H54 (cell line): ENCODE measurements at regions not wholly inside any gene's neighbourhood (a gene's known extent, or its start where the extent isn't known, plus 50 kb on each side); places are given as distances from the start of the nearest gene placed in this dataset.

Source experiments
- DNase-seq: peaks from one replicate; pipeline ENCODE4 v3.0.0; 2011; ENCODE audit warnings: low spot score, mixed read lengths; ENCODE audit not compliant: insufficient read length
- FAIRE-seq: peaks from 3 replicates; lab custom pipeline; 2011; peaks lifted over from hg19 to GRCh38; lab: Jason Lieb, UNC
- POLR2A ChIP-seq: IDR thresholded peaks from 2 replicates; pipeline ENCODE4 v1.6.1; 2011; ENCODE audit warnings: low read depth, mild to moderate bottlenecking, low read length

GRCh38 chr12:24072302-24072701, 122.8 kb upstream of the SOX5 start:
- TF ChIP-seq POLR2A = no peak
- no peak for FAIRE-seq
- no peak for DNase-seq

GRCh38 chr12:24071842-24072241, 122.4 kb upstream of the SOX5 start:
- FAIRE-seq = no peak
- TF ChIP-seq POLR2A = no peak
- DNase-seq = no peak

- DNase-seq (no peak), FAIRE-seq (no peak)
- TF ChIP-seq POLR2A = no peak
Observed at GRCh38 chr12:24069532-24070395, 120.3 kb upstream of the SOX5 start.

- DNase-seq = no peak
- FAIRE-seq = no peak
- TF ChIP-seq POLR2A = no peak
Observed at GRCh38 chr12:24066865-24067264, 117.4 kb upstream of the SOX5 start.

- no peak for DNase-seq
- no peak for TF ChIP-seq POLR2A
- FAIRE-seq = no peak
Observed at GRCh38 chr12:24066097-24066496, 116.6 kb upstream of the SOX5 start.

- no peak for TF ChIP-seq POLR2A
- FAIRE-seq = no peak
Observed at GRCh38 chr12:24062642-24063245, 113.3 kb upstream of the SOX5 start.

GRCh38 chr12:24060089-24060488, 110.6 kb upstream of the SOX5 start:
- TF ChIP-seq POLR2A = no peak
- FAIRE-seq (no peak), DNase-seq (no peak)

More at GRCh38 chr12:24062642-24063245, 113.3 kb upstream of the SOX5 start:
- DNase-seq = no peak

- no peak for TF ChIP-seq POLR2A
- FAIRE-seq = no peak
- no peak for DNase-seq
Observed at GRCh38 chr12:24057920-24058476, 108.5 kb upstream of the SOX5 start.

- no peak for DNase-seq
- FAIRE-seq = no peak
- TF ChIP-seq POLR2A = no peak
Observed at GRCh38 chr12:24055747-24056146, 106.3 kb upstream of the SOX5 start.

- no peak for TF ChIP-seq POLR2A
- FAIRE-seq = no peak
- no peak for DNase-seq
Observed at GRCh38 chr12:24054416-24054815, 104.9 kb upstream of the SOX5 start.

GRCh38 chr12:24049728-24050127, 100.3 kb upstream of the SOX5 start:
- no peak for TF ChIP-seq POLR2A
- DNase-seq = no peak

GRCh38 chr12:24049101-24049500, 99.6 kb upstream of the SOX5 start:
- no peak for DNase-seq
- no peak for TF ChIP-seq POLR2A
- no peak for FAIRE-seq

More at GRCh38 chr12:24049728-24050127, 100.3 kb upstream of the SOX5 start:
- no peak for FAIRE-seq

GRCh38 chr12:24048446-24048845, 99.0 kb upstream of the SOX5 start:
- DNase-seq = no peak
- no peak for TF ChIP-seq POLR2A
- FAIRE-seq = no peak

GRCh38 chr12:24047326-24047725, 97.9 kb upstream of the SOX5 start:
- DNase-seq = no peak
- no peak for FAIRE-seq
- no peak for TF ChIP-seq POLR2A

- TF ChIP-seq POLR2A = no peak
- DNase-seq (no peak), FAIRE-seq (no peak)
Observed at GRCh38 chr12:24045816-24046257, 96.4 kb upstream of the SOX5 start.
